MCF 10A (cell line): ENCODE measurements at regions not wholly inside any gene's neighbourhood (a gene's known extent, or its start where the extent isn't known, plus 50 kb on each side); places are given as distances from the start of the nearest gene placed in this dataset.

Source experiments
- BruUV-seq: library from RNA; stranded (reverse); fragments of 400-500 nt; replicated peaks from 2 replicates; lab custom pipeline; 2021; lab: Mats Ljungman, UMichigan
- CTCF ChIA-PET: fragments of 300-600 bp; sonication (Branson Sonifier 250); formaldehyde crosslinking; extraction: SDS; loops from one replicate; lab custom pipeline; 2021; ENCODE audit warnings: antibody characterized with exemption, inconsistent platforms; lab: Yijun Ruan, JAX
- POLR2A ChIA-PET: fragments of 300-600, 350-650 bp; sonication (Branson Sonifier 250); formaldehyde crosslinking; extraction: SDS; loops from one replicate; lab custom pipeline; 2020; ENCODE audit warnings: antibody characterized with exemption, inconsistent platforms; lab: Yijun Ruan, JAX
- DNase-seq: peaks from one replicate; pipeline ENCODE4 v3.0.0-alpha.2; 2018; ENCODE audit not compliant: unreplicated experiment
- H3K27ac Mint-ChIP-seq: one replicate; pipeline ENCODE4 v1.8.0; 2022; ENCODE audit warnings: mild to moderate bottlenecking, low read depth, mixed read lengths; ENCODE audit not compliant: unreplicated experiment
- H3K27me3 Mint-ChIP-seq: one replicate; pipeline ENCODE4 v1.8.0; 2022; ENCODE audit warnings: mixed read lengths; ENCODE audit not compliant: insufficient read depth, unreplicated experiment
- H3K36me3 Mint-ChIP-seq: one replicate; pipeline ENCODE4 v1.8.0; 2022; ENCODE audit warnings: mild to moderate bottlenecking, moderate library complexity, mixed read lengths; ENCODE audit not compliant: insufficient read depth, unreplicated experiment
- H3K4me1 Mint-ChIP-seq: one replicate; pipeline ENCODE4 v1.8.0; 2022; ENCODE audit warnings: mixed read lengths; ENCODE audit not compliant: insufficient read depth, unreplicated experiment
- H3K4me3 Mint-ChIP-seq: one replicate; pipeline ENCODE4 v1.8.0; 2022; ENCODE audit warnings: mild to moderate bottlenecking, moderate library complexity, mixed read lengths; ENCODE audit not compliant: unreplicated experiment
- H3K9me3 Mint-ChIP-seq: one replicate; pipeline ENCODE4 v1.8.0; 2022; ENCODE audit warnings: mixed read lengths; ENCODE audit not compliant: unreplicated experiment
- CTCF ChIP-seq: fragments of 200-600 bp; IDR thresholded peaks from one replicate; pipeline ENCODE4 v1.8.0; 2022; ENCODE audit warnings: antibody characterized with exemption, mild to moderate bottlenecking; ENCODE audit not compliant: unreplicated experiment
- intact Hi-C: fragments of 100-400 bp; cut with micrococcal nuclease; formaldehyde crosslinking; loops from 2 replicates; pipeline ENCODE4 v1.14.1; 2022

DNA sequence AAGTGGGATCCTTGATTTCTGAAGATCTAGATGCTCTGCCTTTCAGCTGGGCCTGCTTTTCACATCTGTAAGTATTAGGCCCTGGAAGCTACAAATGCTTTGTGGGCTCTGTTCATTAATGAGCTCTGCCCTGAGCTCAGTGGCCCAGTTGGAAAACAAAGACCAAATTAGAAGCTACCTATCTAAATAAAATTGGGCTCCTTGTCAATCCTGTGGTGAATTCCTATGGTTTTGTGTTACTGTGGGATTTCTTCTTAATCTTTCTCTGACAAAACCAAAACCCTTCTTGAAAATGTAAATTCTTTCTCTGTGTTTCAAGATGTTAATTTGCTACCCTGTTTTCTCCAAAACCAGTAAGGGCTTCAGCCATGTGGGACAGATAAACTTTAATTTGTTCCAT is 219.0 kb upstream of the HS6ST1 start:
- no peaks in the 10 kb centered on the region for H3K36me3 Mint-ChIP-seq
- H3K9me3 Mint-ChIP-seq, result peaks cover 8% of the 10 kb centered on the region
- ChIA-PET POLR2A (no interaction called here), CTCF (interaction anchor here (0.5 to 0.6 kb wide), 2 partner anchors 49 to 1412 kb away, joined by 3 to 4 read pairs; no protein-coding TSS in a partner anchor)
- no peaks in the 10 kb centered on the region for H3K27me3 Mint-ChIP-seq
- H3K27ac Mint-ChIP-seq, result no peak overlapping the region
- no peak for DNase-seq
- no TSS peak for BruUV-seq
- intact Hi-C loops, result no loop called here
- TF ChIP-seq CTCF, result no peak
- no peaks in the 10 kb centered on the region for H3K4me1 Mint-ChIP-seq
- H3K4me3 Mint-ChIP-seq, result no peak overlapping the region

GRCh38 chr2:128538396-128538795 is 219.7 kb upstream of the HS6ST1 start:
- H3K9me3 Mint-ChIP-seq, result peaks cover 7% of the 10 kb centered on the region
- POLR2A ChIA-PET, result no interaction called here
- H3K4me3 Mint-ChIP-seq, result no peak overlapping the region
- no peaks in the 10 kb centered on the region for H3K4me1 Mint-ChIP-seq
- no peak for DNase-seq
- H3K27me3 Mint-ChIP-seq, result no peaks in the 10 kb centered on the region
- no peak for TF ChIP-seq CTCF
- intact Hi-C loops, result no loop called here
- BruUV-seq, result no TSS peak
- no peak overlapping the region for H3K27ac Mint-ChIP-seq
- CTCF ChIA-PET, result interaction anchor here (0.5 kb wide), 1 partner anchor 196 kb away, joined by 3 read pairs; no protein-coding TSS in a partner anchor
- H3K36me3 Mint-ChIP-seq, result no peaks in the 10 kb centered on the region

- TF ChIP-seq CTCF, result no peak
- no peaks in the 10 kb centered on the region for H3K27me3 Mint-ChIP-seq
- intact Hi-C loops, result no loop called here
- ChIA-PET CTCF (no interaction called here), POLR2A (no interaction called here)
- H3K27ac Mint-ChIP-seq, result no peak overlapping the region
- H3K9me3 Mint-ChIP-seq, result no peaks in the 10 kb centered on the region
- H3K4me3 Mint-ChIP-seq, result no peak overlapping the region
- no TSS peak for BruUV-seq
- H3K4me1 Mint-ChIP-seq, result no peaks in the 10 kb centered on the region
- DNase-seq, result no peak
- no peaks in the 10 kb centered on the region for H3K36me3 Mint-ChIP-seq
Observed at GRCh38 chr2:128540670-128541069, 222.0 kb upstream of the HS6ST1 start.

GRCh38 chr2:128541448-128541847 is 222.8 kb upstream of the HS6ST1 start:
- intact Hi-C loops, result no loop called here

More at GRCh38 chr2:128541448-128541847, 222.8 kb upstream of the HS6ST1 start:
- H3K9me3 Mint-ChIP-seq, result peaks cover 7% of the 10 kb centered on the region
- H3K4me3 Mint-ChIP-seq, result no peak overlapping the region
- no peak for TF ChIP-seq CTCF
- no TSS peak for BruUV-seq
- POLR2A ChIA-PET, result no interaction called here
- CTCF ChIA-PET, result interaction anchor here (0.6 kb wide), 1 partner anchor 1137 kb away, joined by 4 read pairs; no protein-coding TSS in a partner anchor
- no peaks in the 10 kb centered on the region for H3K4me1 Mint-ChIP-seq
- no peaks in the 10 kb centered on the region for H3K36me3 Mint-ChIP-seq
- H3K27me3 Mint-ChIP-seq, result no peaks in the 10 kb centered on the region
- H3K27ac Mint-ChIP-seq, result no peak overlapping the region
- DNase-seq, result no peak
